HepG2 (cell line): ENCODE measurements at regions not wholly inside any gene's neighbourhood (a gene's known extent, or its start where the extent isn't known, plus 50 kb on each side); places are given as distances from the start of the nearest gene placed in this dataset.

Experiments used
- ATAC-seq: fragments of 200-7000 bp; cut with Tn5 transposase; 3 replicates; pipeline ENCODE4 v1.9.1; 2020; ENCODE audit warnings: mild to moderate bottlenecking, moderate library complexity
- BruUV-seq: library from RNA; stranded (reverse); fragments of 400-500 nt; replicated peaks from 2 replicates; lab custom pipeline; 2021; lab: Mats Ljungman, UMichigan
- CTCF ChIA-PET: fragments of 300-600 bp; formaldehyde crosslinking; extraction: SDS; loops from one replicate; lab custom pipeline; 2021; ENCODE audit warnings: low total read pairs, inconsistent platforms, low intra/inter-chr PET ratio; lab: Yijun Ruan, JAX
- POLR2A ChIA-PET: fragments of 350-600 bp; sonication (Branson Sonifier 250); formaldehyde crosslinking; loops from one replicate; lab custom pipeline; 2020; ENCODE audit warnings: antibody characterized with exemption, inconsistent platforms; lab: Yijun Ruan, JAX
- DNase-seq: peaks from one replicate; pipeline ENCODE4 v3.0.0-alpha.2; 2015; ENCODE audit warnings: low spot score
- FAIRE-seq: peaks from 3 replicates; lab custom pipeline; 2011; peaks lifted over from hg19 to GRCh38; lab: Jason Lieb, UNC
- H2AFZ ChIP-seq: one replicate; pipeline ENCODE4 v1.6.1; 2011; ENCODE audit warnings: low read length, inconsistent platforms
- H3K27ac ChIP-seq: fragments of 300-600 bp; 3 replicates; pipeline ENCODE4 v1.8.0; 2011; ENCODE audit warnings: mixed run types, mild to moderate bottlenecking, mixed read lengths, low read length, inconsistent platforms; ENCODE audit not compliant: insufficient read depth; ENCODE audit errors: extremely low read length
- H3K27me3 ChIP-seq, 2 experiments: fragments of 200-600 bp in 1 of 2; 2 replicates in 1 of 2; 3 replicates in 1 of 2; pipeline versions ENCODE4 v1.6.0 to v1.8.0; 2011; ENCODE audit warnings: low read length in 2 of 2, mild to moderate bottlenecking in 2 of 2, moderate library complexity in 2 of 2, inconsistent platforms in 1 of 2; ENCODE audit not compliant: insufficient read depth in 2 of 2, control insufficient read depth in 1 of 2
- H3K36me3 ChIP-seq, 2 experiments: fragments of 200-600 bp in 1 of 2; replicated peaks in 1 of 2; 2 replicates in 1 of 2; 3 replicates in 1 of 2; pipeline versions ENCODE4 v1.5.1 to v1.8.0; 2011; ENCODE audit warnings: low read length in 2 of 2, inconsistent platforms in 1 of 2; ENCODE audit not compliant: insufficient read depth in 2 of 2, control insufficient read depth in 1 of 2
- H3K4me1 ChIP-seq: 2 replicates; pipeline ENCODE4 v1.5.1; 2012; ENCODE audit warnings: low read length, inconsistent platforms; ENCODE audit not compliant: insufficient read depth
- H3K4me2 ChIP-seq: 2 replicates; pipeline ENCODE4 v1.6.0; 2011; ENCODE audit warnings: low read depth, low read length, inconsistent platforms
- H3K4me3 ChIP-seq, 3 experiments: fragments of 200-600 bp in 1 of 3; sonication (generic), shearing (Covaris generic) in 1 of 3; replicated peaks in 1 of 3; 2 replicates each; pipeline ENCODE4 v1.5.1; 2011 to 2016; ENCODE audit warnings: low read length in 3 of 3, inconsistent platforms in 2 of 3, low read depth in 2 of 3, mild to moderate bottlenecking in 2 of 3, control low read depth in 1 of 3, mixed read lengths in 1 of 3; ENCODE audit not compliant: insufficient read depth in 1 of 3
- H3K79me2 ChIP-seq: one replicate; pipeline ENCODE4 v1.6.1; 2011; ENCODE audit warnings: low read length, inconsistent platforms; ENCODE audit not compliant: insufficient read depth
- H3K9ac ChIP-seq: 2 replicates; pipeline ENCODE4 v1.6.0; 2011; ENCODE audit warnings: mild to moderate bottlenecking, low read depth, low read length, inconsistent platforms; ENCODE audit not compliant: insufficient read depth
- H3K9me3 ChIP-seq: 2 replicates; pipeline ENCODE4 v1.5.1; 2012; ENCODE audit warnings: mild to moderate bottlenecking, low read length
- H4K20me1 ChIP-seq: 2 replicates; pipeline ENCODE4 v1.6.0; 2011; ENCODE audit warnings: inconsistent platforms, mild to moderate bottlenecking, low read length, moderate library complexity; ENCODE audit not compliant: insufficient read depth
- BCL6 ChIP-seq: IDR thresholded peaks from 2 replicates; pipeline ENCODE4 v1.6.1; 2016; ENCODE audit warnings: missing genetic modification reagents, missing compliant biosample characterization
- GZF1 ChIP-seq: sonication (generic); formaldehyde crosslinking; IDR thresholded peaks from 2 replicates; pipeline ENCODE4 v1.5.1; 2020; ENCODE audit warnings: mild to moderate bottlenecking, missing genetic modification reagents
- MAFG ChIP-seq: sonication (generic); formaldehyde crosslinking; IDR thresholded peaks from 2 replicates; pipeline ENCODE4 v1.5.1; 2020; ENCODE audit warnings: mild to moderate bottlenecking, missing genetic modification reagents
- SNAPC4 ChIP-seq: sonication (generic); formaldehyde crosslinking; IDR thresholded peaks from 2 replicates; pipeline ENCODE4 v1.4.0; 2020; ENCODE audit warnings: mild to moderate bottlenecking, missing genetic modification reagents
- TMF1 ChIP-seq: sonication (generic); formaldehyde crosslinking; IDR thresholded peaks from 2 replicates; pipeline ENCODE4 v1.8.1; 2022; ENCODE audit warnings: low read depth, missing genetic modification reagents
- ZNF432 ChIP-seq: sonication (generic); formaldehyde crosslinking; IDR thresholded peaks from 2 replicates; pipeline ENCODE4 v1.5.0; 2020; ENCODE audit warnings: missing genetic modification reagents, mild to moderate bottlenecking, borderline replicate concordance
- ZNF556 ChIP-seq: sonication (generic); formaldehyde crosslinking; IDR thresholded peaks from 2 replicates; pipeline ENCODE4 v1.4.0; 2020; ENCODE audit warnings: mild to moderate bottlenecking, missing genetic modification reagents, borderline replicate concordance
- WGBS: methylation state at CpG from one replicate; pipeline ENCODE4 v1.1.6; 2017; ENCODE audit warnings: low lambda C conversion rate; 5-methylcytosine and 5-hydroxymethylcytosine counted together
- in situ Hi-C: cut with HindIII; loops from 2 replicates; pipeline ENCODE4 v1.10.0; 2017; ENCODE audit warnings: low pct_unique_long_range_greater_than_20kb; ENCODE audit not compliant: extremely low pct_ligation_motif_present
- intact Hi-C: fragments of 100-400 bp; cut with micrococcal nuclease; formaldehyde crosslinking; loops from one replicate; pipeline ENCODE4 v1.10.0; 2022; ENCODE audit not compliant: unreplicated experiment
- TF ChIP-seq, protein P1 (sequence below): sonication (generic); formaldehyde crosslinking; IDR thresholded peaks from 2 replicates; pipeline ENCODE4 v1.8.1; 2022; ENCODE audit warnings: low read depth, mild to moderate bottlenecking, missing genetic modification reagents

GRCh38 chr5:3197304-3198073, 398.1 kb upstream of the IRX1 start:
- intact Hi-C loops, result no loop called here
- no peaks in the 10 kb centered on the region for H3K36me3 ChIP-seq
- H3K4me2 ChIP-seq, result no peak overlapping the region
- no peak overlapping the region for H3K4me3 ChIP-seq
- CTCF ChIA-PET, result no interaction called here
- DNase-seq (no peak), ATAC-seq (no peak), FAIRE-seq (no peak)
- no peak overlapping the region for H3K27ac ChIP-seq
- in situ Hi-C loops, result no loop called here
- 17% methylated on average over 13 of the region's 29 CpGs for WGBS
- BruUV-seq, result no TSS peak
- POLR2A ChIA-PET, result no interaction called here
- H3K9ac ChIP-seq, result no peak overlapping the region
- H4K20me1 ChIP-seq, result no peaks in the 10 kb centered on the region
- no peaks in the 10 kb centered on the region for H3K9me3 ChIP-seq
- peaks cover 2 to 21% of the 10 kb centered on the region in 2 experiments; a peak in 2 of 5 replicates for H3K27me3 ChIP-seq
- H3K4me1 ChIP-seq, result no peaks in the 10 kb centered on the region
- TF ChIP-seq GZF1 (no peak), ZNF432 (CRISPR knock-in tag) (no peak), TMF1 (CRISPR knock-in tag) (no peak), BCL6 (CRISPR knock-in tag) (no peak), SNAPC4 (CRISPR knock-in tag) (no peak), ZNF556 (CRISPR knock-in tag) (no peak), MAFG (CRISPR knock-in tag) (no peak)
- TF ChIP-seq, protein P1, sequence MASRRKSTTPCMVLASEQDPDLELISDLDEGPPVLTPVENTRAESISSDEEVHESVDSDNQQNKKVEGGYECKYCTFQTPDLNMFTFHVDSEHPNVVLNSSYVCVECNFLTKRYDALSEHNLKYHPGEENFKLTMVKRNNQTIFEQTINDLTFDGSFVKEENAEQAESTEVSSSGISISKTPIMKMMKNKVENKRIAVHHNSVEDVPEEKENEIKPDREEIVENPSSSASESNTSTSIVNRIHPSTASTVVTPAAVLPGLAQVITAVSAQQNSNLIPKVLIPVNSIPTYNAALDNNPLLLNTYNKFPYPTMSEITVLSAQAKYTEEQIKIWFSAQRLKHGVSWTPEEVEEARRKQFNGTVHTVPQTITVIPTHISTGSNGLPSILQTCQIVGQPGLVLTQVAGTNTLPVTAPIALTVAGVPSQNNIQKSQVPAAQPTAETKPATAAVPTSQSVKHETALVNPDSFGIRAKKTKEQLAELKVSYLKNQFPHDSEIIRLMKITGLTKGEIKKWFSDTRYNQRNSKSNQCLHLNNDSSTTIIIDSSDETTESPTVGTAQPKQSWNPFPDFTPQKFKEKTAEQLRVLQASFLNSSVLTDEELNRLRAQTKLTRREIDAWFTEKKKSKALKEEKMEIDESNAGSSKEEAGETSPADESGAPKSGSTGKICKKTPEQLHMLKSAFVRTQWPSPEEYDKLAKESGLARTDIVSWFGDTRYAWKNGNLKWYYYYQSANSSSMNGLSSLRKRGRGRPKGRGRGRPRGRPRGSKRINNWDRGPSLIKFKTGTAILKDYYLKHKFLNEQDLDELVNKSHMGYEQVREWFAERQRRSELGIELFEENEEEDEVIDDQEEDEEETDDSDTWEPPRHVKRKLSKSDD (CRISPR knock-in tag), result no peak
- no peak overlapping the region for H2AFZ ChIP-seq
- no peaks in the 10 kb centered on the region for H3K79me2 ChIP-seq
